ENCODE measurements at regions not wholly inside any gene's neighbourhood (a gene's known extent, or its start where the extent isn't known, plus 50 kb on each side); places are given as distances from the start of the nearest gene placed in this dataset.

DNA sequence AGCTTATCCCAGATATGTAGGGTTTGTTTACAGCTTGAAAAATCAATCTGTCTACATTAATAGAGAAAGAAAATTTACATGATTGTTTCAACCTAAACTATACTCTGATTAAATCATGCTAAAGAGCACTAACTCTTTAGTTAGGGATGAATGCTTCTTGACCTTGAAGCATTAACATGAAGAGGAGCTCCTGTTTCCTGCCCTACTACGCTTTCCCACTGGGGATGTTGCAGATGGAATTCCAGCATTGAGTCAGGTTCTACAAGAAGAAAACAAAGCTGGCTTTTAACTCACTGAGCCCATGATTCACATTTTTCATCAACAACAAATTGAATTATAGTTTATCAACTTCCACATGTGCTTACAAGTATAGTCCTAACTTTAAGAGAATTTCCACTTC lies 471.3 kb downstream of the TMEM232 start (continued):
- TF ChIP-seq, protein P1, sequence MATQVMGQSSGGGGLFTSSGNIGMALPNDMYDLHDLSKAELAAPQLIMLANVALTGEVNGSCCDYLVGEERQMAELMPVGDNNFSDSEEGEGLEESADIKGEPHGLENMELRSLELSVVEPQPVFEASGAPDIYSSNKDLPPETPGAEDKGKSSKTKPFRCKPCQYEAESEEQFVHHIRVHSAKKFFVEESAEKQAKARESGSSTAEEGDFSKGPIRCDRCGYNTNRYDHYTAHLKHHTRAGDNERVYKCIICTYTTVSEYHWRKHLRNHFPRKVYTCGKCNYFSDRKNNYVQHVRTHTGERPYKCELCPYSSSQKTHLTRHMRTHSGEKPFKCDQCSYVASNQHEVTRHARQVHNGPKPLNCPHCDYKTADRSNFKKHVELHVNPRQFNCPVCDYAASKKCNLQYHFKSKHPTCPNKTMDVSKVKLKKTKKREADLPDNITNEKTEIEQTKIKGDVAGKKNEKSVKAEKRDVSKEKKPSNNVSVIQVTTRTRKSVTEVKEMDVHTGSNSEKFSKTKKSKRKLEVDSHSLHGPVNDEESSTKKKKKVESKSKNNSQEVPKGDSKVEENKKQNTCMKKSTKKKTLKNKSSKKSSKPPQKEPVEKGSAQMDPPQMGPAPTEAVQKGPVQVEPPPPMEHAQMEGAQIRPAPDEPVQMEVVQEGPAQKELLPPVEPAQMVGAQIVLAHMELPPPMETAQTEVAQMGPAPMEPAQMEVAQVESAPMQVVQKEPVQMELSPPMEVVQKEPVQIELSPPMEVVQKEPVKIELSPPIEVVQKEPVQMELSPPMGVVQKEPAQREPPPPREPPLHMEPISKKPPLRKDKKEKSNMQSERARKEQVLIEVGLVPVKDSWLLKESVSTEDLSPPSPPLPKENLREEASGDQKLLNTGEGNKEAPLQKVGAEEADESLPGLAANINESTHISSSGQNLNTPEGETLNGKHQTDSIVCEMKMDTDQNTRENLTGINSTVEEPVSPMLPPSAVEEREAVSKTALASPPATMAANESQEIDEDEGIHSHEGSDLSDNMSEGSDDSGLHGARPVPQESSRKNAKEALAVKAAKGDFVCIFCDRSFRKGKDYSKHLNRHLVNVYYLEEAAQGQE (IDR thresholded peaks at IDR 0.05; ENCODE audit: low read depth): no peak
- TF ChIP-seq ZNF274 (IDR thresholded peaks at IDR 0.05; ENCODE audit: low read depth, low read length): no peak
- no peak for TF ChIP-seq ZFX (IDR thresholded peaks at IDR 0.05)
- TF ChIP-seq SP1 (IDR thresholded peaks at IDR 0.05; ENCODE audit: low read depth): no peak
- no peak for TF ChIP-seq POLR2A (IDR thresholded peaks at IDR 0.05; ENCODE audit: borderline replicate concordance, extremely low read depth, insufficient read depth, insufficient read length)
- TF ChIP-seq EZH2 (IDR thresholded peaks at IDR 0.05): no peak
- TF ChIP-seq, protein P2, sequence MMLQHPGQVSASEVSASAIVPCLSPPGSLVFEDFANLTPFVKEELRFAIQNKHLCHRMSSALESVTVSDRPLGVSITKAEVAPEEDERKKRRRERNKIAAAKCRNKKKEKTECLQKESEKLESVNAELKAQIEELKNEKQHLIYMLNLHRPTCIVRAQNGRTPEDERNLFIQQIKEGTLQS (IDR thresholded peaks at IDR 0.05): no peak
- TF ChIP-seq CBX3 (IDR thresholded peaks at IDR 0.05; ENCODE audit: low read depth): no peak

DNA sequence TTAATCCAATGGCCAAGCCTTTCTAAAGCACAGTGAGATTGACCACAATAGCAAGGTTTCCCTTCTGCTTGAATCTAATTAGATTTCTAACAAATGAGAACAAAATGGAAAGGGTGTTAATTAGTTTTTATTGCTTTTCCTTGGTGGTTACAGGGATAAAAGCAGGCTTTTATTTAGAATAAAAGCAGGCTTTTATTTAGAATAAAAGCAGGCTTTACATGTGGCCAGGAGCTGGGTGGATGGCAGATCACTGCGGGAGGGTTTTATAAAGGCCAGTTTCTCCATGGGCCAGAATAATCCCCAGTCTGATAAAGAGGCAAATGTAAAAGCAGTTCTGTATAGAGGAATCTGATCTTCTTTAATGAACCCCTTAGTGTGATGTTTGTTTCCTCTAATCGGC lies 470.2 kb downstream of the TMEM232 start:
- Histone ChIP-seq H3K79me2 (ENCODE audit: insufficient read depth, low read length) (no peaks in the 10 kb centered on the region), H3K9me3 (ENCODE audit: control insufficient read depth in 1 of 2, insufficient read depth in 1 of 2, low read depth in 1 of 2, low read length in 2 of 2) (no peaks in the 10 kb centered on the region), H4K20me1 (ENCODE audit: insufficient read depth) (no peaks in the 10 kb centered on the region), H3K27ac (ENCODE audit: low read depth, low read length) (no peak overlapping the region), H3K9ac (ENCODE audit: low read length) (no peak overlapping the region), H2AFZ (ENCODE audit: low read depth, low read length, poor library complexity, severe bottlenecking) (no peak overlapping the region), H3K9me2 (ENCODE audit: insufficient read depth) (no peaks in the 10 kb centered on the region), H3K27me3 (ENCODE audit: insufficient read depth, low read length) (no peaks in the 10 kb centered on the region), H3K4me3 (replicated peaks in 1 of 2; ENCODE audit: low read depth in 1 of 2, low read length in 2 of 2) (no peak overlapping the region), H3K36me3 (ENCODE audit: control insufficient read depth in 1 of 2, insufficient read depth in 2 of 2, low read length in 2 of 2) (no peaks in the 10 kb centered on the region), H3K4me2 (ENCODE audit: low read length) (no peak overlapping the region), H3K4me1 (ENCODE audit: control insufficient read depth in 1 of 2, insufficient read depth in 2 of 2, low read length in 2 of 2) (no peaks in the 10 kb centered on the region)
- ChIA-PET CTCF (no interaction called here), RAD21 (ENCODE audit: low non-redundant PET in 1 of 2, low total read pairs in 2 of 2, uncharacterized antibody in 2 of 2, unreplicated experiment in 2 of 2) (no interaction called here), POLR2A (no interaction called here)
- DNase-seq (ENCODE audit: low read depth, low spot score): no peak
- intact Hi-C loops (cut with micrococcal nuclease): no loop called here
- ATAC-seq: no peak
- no TSS peak for BruUV-seq (replicated peaks)
- no peak for TF ChIP-seq EZH2phosphoT487 (IDR thresholded peaks at IDR 0.05; ENCODE audit: borderline replicate concordance)
- TF ChIP-seq EZH2 (IDR thresholded peaks at IDR 0.05): no peak
- TF ChIP-seq FOSL1 (IDR thresholded peaks at IDR 0.05; ENCODE audit: low read depth): no peak
- no peak for TF ChIP-seq RAD21 (IDR thresholded peaks at IDR 0.05; ENCODE audit: low read depth)
- no peak for TF ChIP-seq JUND (IDR thresholded peaks at IDR 0.05)
- TF ChIP-seq TCF7L2 (IDR thresholded peaks at IDR 0.05; ENCODE audit: borderline replicate concordance, extremely low read depth, insufficient read depth, insufficient read length): no peak
- TF ChIP-seq, protein P3, sequence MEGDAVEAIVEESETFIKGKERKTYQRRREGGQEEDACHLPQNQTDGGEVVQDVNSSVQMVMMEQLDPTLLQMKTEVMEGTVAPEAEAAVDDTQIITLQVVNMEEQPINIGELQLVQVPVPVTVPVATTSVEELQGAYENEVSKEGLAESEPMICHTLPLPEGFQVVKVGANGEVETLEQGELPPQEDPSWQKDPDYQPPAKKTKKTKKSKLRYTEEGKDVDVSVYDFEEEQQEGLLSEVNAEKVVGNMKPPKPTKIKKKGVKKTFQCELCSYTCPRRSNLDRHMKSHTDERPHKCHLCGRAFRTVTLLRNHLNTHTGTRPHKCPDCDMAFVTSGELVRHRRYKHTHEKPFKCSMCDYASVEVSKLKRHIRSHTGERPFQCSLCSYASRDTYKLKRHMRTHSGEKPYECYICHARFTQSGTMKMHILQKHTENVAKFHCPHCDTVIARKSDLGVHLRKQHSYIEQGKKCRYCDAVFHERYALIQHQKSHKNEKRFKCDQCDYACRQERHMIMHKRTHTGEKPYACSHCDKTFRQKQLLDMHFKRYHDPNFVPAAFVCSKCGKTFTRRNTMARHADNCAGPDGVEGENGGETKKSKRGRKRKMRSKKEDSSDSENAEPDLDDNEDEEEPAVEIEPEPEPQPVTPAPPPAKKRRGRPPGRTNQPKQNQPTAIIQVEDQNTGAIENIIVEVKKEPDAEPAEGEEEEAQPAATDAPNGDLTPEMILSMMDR (IDR thresholded peaks at IDR 0.05 in 2 of 3, conservative IDR thresholded peaks at IDR 0.05 in 1 of 3; ENCODE audit: borderline replicate concordance in 1 of 3, insufficient read depth in 1 of 3, low read depth in 2 of 3, low read length in 2 of 3): no peak
- TF ChIP-seq POLR2AphosphoS5 (IDR thresholded peaks at IDR 0.05; ENCODE audit: low read depth, low read length): no peak
- TF ChIP-seq, protein P4, sequence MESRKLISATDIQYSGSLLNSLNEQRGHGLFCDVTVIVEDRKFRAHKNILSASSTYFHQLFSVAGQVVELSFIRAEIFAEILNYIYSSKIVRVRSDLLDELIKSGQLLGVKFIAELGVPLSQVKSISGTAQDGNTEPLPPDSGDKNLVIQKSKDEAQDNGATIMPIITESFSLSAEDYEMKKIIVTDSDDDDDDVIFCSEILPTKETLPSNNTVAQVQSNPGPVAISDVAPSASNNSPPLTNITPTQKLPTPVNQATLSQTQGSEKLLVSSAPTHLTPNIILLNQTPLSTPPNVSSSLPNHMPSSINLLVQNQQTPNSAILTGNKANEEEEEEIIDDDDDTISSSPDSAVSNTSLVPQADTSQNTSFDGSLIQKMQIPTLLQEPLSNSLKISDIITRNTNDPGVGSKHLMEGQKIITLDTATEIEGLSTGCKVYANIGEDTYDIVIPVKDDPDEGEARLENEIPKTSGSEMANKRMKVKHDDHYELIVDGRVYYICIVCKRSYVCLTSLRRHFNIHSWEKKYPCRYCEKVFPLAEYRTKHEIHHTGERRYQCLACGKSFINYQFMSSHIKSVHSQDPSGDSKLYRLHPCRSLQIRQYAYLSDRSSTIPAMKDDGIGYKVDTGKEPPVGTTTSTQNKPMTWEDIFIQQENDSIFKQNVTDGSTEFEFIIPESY (IDR thresholded peaks at IDR 0.05; ENCODE audit: extremely low read depth, insufficient replicate concordance, low read length): no peak
- no peak for TF ChIP-seq ELF1 (IDR thresholded peaks at IDR 0.05; ENCODE audit: borderline replicate concordance, low read depth)
- TF ChIP-seq, protein P2 (IDR thresholded peaks at IDR 0.05): no peak
- TF ChIP-seq POLR2A (IDR thresholded peaks at IDR 0.05; ENCODE audit: borderline replicate concordance, extremely low read depth, insufficient read depth, insufficient read length): no peak
- no peak for TF ChIP-seq CBX3 (IDR thresholded peaks at IDR 0.05; ENCODE audit: low read depth)
- TF ChIP-seq ZNF274 (IDR thresholded peaks at IDR 0.05; ENCODE audit: low read depth, low read length): no peak
